Mesothelial cell of epicardium (in vitro differentiated cells): ENCODE measurements at regions not wholly inside any gene's neighbourhood (a gene's known extent, or its start where the extent isn't known, plus 50 kb on each side); places are given as distances from the start of the nearest gene placed in this dataset.

Source experiments
- DNase-seq, 2 experiments: peaks; one replicate each; pipeline ENCODE4 v3.0.0; 2021; ENCODE audit warnings: low spot score in 2 of 2; ENCODE audit not compliant: unreplicated experiment in 2 of 2
- H3K27ac Mint-ChIP-seq: 2 replicates; pipeline ENCODE4 v1.8.0; 2021; ENCODE audit warnings: mixed read lengths
- H3K27me3 Mint-ChIP-seq: 2 replicates; pipeline ENCODE4 v1.8.0; 2021; ENCODE audit warnings: low read depth, mixed read lengths
- H3K36me3 Mint-ChIP-seq: 2 replicates; pipeline ENCODE4 v1.8.0; 2021; ENCODE audit warnings: mixed read lengths
- H3K4me1 Mint-ChIP-seq: 2 replicates; pipeline ENCODE4 v1.8.0; 2021; ENCODE audit warnings: mixed read lengths
- H3K4me3 Mint-ChIP-seq: 2 replicates; pipeline ENCODE4 v1.8.0; 2021; ENCODE audit warnings: mild to moderate bottlenecking, moderate library complexity, mixed read lengths
- H3K9me3 Mint-ChIP-seq: 2 replicates; pipeline ENCODE4 v1.8.0; 2021; ENCODE audit warnings: mixed read lengths
- TF ChIP-seq, protein P1 (sequence below): fragments of 200-600 bp; sonication (generic); IDR thresholded peaks from one replicate; pipeline ENCODE4 v1.5.0; 2021; ENCODE audit warnings: antibody characterized with exemption; ENCODE audit not compliant: unreplicated experiment

DNA sequence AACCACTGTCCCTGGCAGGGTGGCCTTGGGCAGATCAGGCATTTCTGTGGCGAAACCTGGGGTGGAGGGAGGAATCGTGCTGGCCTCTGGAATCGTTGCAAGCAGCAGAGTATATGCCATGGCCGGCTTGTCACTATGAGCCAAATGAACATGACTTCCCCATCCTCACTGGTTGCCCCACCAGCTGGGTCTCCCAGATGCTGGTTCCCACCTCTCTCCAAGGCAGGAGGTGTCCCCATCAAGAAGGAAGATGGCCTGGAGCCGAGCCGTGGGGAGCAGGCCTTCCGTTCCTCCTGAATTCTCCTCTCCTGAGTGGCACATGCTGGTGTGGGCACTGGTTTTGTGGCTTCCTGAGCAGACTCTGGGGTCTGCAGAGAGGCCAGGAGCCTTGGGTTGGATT, 60.2 kb upstream of the ACTRT2 start:
- Mint-ChIP-seq H3K4me3 (no peak overlapping the region), H3K9me3 (peaks cover 46% of the 10 kb centered on the region), H3K36me3 (peaks cover 7% of the 10 kb centered on the region), H3K27me3 (no peaks in the 10 kb centered on the region), H3K27ac (no peak overlapping the region), H3K4me1 (no peaks in the 10 kb centered on the region)
- TF ChIP-seq, protein P1, sequence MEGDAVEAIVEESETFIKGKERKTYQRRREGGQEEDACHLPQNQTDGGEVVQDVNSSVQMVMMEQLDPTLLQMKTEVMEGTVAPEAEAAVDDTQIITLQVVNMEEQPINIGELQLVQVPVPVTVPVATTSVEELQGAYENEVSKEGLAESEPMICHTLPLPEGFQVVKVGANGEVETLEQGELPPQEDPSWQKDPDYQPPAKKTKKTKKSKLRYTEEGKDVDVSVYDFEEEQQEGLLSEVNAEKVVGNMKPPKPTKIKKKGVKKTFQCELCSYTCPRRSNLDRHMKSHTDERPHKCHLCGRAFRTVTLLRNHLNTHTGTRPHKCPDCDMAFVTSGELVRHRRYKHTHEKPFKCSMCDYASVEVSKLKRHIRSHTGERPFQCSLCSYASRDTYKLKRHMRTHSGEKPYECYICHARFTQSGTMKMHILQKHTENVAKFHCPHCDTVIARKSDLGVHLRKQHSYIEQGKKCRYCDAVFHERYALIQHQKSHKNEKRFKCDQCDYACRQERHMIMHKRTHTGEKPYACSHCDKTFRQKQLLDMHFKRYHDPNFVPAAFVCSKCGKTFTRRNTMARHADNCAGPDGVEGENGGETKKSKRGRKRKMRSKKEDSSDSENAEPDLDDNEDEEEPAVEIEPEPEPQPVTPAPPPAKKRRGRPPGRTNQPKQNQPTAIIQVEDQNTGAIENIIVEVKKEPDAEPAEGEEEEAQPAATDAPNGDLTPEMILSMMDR, result no peak
- DNase-seq, result no peak

DNA sequence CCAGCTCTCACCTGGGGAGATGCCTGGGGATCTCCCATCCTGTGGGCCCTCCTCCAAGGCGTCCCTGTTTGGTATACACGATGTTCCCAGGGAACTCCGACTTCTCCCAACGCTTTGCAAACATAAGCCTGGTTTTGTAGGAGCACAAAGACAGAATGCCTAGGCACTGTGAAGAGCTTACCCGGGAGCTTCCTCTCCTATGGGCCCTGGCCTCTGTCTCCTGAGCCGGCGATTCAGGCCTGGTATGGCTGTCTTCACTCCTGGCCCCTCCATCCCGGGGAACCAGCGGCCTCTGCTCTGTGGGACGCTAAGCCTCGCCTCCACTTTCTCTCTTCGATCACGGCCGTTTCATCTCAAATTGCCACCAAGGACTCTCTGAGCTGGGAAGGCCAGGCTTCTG, 59.6 kb upstream of the ACTRT2 start:
- TF ChIP-seq, protein P1, result no peak
- H3K27ac Mint-ChIP-seq, result no peak overlapping the region
- H3K36me3 Mint-ChIP-seq, result peaks cover 4% of the 10 kb centered on the region
- no peaks in the 10 kb centered on the region for H3K4me1 Mint-ChIP-seq
- no peak for DNase-seq
- no peak overlapping the region for H3K4me3 Mint-ChIP-seq
- no peaks in the 10 kb centered on the region for H3K27me3 Mint-ChIP-seq
- H3K9me3 Mint-ChIP-seq, result peaks cover 40% of the 10 kb centered on the region

DNA sequence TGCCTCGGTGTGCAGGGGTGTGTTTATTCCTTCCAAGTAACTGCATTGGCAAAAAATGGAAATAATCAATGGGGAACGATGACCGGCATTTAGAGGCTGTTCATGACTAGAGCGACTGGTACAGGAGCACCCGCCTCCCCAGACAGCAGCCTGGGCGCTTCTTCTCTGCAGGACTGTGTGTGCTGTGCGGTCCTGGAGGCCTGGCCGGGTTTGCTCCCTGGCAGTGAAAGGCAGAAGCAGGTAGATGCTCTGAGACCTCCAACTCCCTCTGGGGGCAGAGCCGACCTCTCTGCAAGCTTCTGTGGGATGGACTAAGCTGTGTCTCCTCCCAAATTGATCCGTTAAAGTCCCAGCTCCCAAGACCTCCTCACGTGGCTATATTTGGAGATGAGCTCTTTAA, 59.2 kb upstream of the ACTRT2 start:
- TF ChIP-seq, protein P1, result no peak
- Mint-ChIP-seq H3K4me3 (no peak overlapping the region), H3K4me1 (no peaks in the 10 kb centered on the region), H3K27me3 (no peaks in the 10 kb centered on the region), H3K36me3 (peaks cover 4% of the 10 kb centered on the region), H3K9me3 (peaks cover 36% of the 10 kb centered on the region), H3K27ac (no peak overlapping the region)
- no peak for DNase-seq

DNA sequence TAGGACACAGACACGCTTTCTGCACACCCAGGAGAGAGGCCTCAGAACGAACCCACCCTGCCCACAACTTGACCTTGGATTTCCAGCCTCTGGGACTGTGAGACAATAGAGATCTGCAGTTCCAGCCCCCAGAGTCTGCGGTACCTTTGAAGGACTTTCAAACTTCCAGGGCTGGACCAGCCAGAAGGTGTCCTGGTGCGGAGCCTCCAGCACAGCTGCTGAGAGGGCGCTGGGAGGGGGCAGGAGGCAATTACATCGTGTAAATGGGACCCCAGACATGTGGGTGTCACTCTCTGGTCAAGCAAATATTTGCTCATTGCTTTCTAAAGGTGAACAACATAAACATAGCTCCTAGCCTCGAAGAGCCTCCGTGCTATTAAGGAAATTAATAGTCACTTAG, 58.7 kb upstream of the ACTRT2 start:
- TF ChIP-seq, protein P1, result no peak
- no peaks in the 10 kb centered on the region for H3K4me1 Mint-ChIP-seq
- peaks cover 32% of the 10 kb centered on the region for H3K9me3 Mint-ChIP-seq
- no peak overlapping the region for H3K4me3 Mint-ChIP-seq
- no peak for DNase-seq
- H3K36me3 Mint-ChIP-seq, result peaks cover 4% of the 10 kb centered on the region
- no peaks in the 10 kb centered on the region for H3K27me3 Mint-ChIP-seq
- H3K27ac Mint-ChIP-seq, result no peak overlapping the region

DNA sequence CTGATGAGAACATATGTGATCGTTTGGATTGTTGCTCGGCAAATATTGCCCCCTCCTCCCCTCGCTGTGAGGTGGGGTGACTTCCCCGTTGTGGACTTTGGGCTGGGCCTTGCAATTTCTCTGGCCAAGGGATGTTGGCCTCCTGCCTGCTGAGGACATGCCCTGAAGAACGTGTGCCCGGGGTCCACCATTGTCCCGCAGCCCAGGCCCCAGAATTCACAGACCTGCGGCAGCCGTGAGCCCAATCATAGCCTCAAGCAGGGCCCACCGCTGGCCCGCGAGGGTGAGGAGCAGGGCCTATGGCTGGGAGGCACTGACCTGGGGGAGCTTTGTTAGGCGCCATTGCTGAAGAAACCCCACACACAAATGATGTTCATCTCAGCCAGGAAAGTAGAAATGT, 58.3 kb upstream of the ACTRT2 start:
- Mint-ChIP-seq H3K27ac (no peak overlapping the region), H3K27me3 (no peaks in the 10 kb centered on the region), H3K4me1 (no peaks in the 10 kb centered on the region), H3K9me3 (peaks cover 28% of the 10 kb centered on the region), H3K36me3 (peaks cover 4% of the 10 kb centered on the region), H3K4me3 (no peak overlapping the region)
- DNase-seq, result no peak
- TF ChIP-seq, protein P1, result no peak

DNA sequence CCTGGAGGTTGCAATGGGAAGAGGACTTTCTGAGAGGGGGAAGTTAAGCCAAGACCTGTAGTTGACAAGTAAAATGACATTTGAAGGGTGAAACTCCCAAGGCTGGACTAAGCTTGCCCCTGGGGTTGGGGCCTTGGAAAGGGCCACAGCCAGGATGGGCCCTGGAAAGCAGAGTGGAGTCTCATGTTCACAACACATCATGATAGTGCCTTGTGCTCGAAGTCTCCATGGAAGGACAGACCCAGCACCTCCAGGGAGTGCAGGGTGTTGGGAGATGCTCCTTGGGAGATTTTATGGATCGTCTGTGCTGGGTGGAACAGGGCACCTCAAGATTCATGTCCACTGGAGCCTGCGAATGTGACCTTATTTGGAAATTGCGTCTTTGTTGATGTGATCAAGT, 55.6 kb upstream of the ACTRT2 start:
- no peaks in the 10 kb centered on the region for H3K27me3 Mint-ChIP-seq
- H3K27ac Mint-ChIP-seq, result no peak overlapping the region
- H3K9me3 Mint-ChIP-seq, result peaks cover 21% of the 10 kb centered on the region
- no peak for DNase-seq
- no peak overlapping the region for H3K4me3 Mint-ChIP-seq
- H3K4me1 Mint-ChIP-seq, result no peaks in the 10 kb centered on the region
- H3K36me3 Mint-ChIP-seq, result peaks cover 2% of the 10 kb centered on the region
- TF ChIP-seq, protein P1, result no peak
